ENCODE measurements at regions not wholly inside any gene's neighbourhood (a gene's known extent, or its start where the extent isn't known, plus 50 kb on each side); places are given as distances from the start of the nearest gene placed in this dataset.

DNA sequence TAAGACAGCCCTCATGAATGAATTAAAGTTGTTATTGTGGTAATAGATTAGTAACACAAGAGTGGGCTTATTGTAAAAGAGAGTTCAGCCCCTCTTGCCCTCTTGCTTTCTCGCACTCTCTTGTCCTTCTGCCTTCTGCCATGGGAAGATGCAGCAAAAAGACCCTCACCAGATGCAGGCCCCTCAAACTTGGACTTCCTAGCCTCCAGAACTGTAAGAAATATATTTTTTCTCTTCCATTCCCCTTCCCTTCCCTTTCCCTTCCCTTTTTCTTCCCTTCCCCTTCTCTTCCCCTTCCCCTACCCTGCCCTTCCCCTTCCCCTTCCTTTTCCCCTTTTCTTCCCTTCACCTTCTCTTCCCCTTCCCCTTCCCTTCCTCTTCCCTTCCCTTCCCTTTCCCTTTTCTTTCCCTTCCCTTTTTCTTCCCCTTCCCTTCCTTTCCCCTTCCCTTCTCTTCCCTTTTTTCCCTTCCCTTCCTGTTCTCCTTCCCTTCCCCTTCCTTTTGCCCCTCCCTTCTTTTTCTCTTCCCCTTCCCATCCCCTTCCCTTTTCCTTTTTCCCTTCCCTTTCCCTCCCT lies 55.6 kb upstream of the TMEM248 start:
- no peak for TF ChIP-seq GATA1 (IDR thresholded peaks at IDR 0.05; ENCODE audit: low read depth, low read length)
- TF ChIP-seq POLR2A (IDR thresholded peaks at IDR 0.05; ENCODE audit: low read length) = no peak
